NT2/D1 (cell line): ENCODE measurements at regions not wholly inside any gene's neighbourhood (a gene's known extent, or its start where the extent isn't known, plus 50 kb on each side); places are given as distances from the start of the nearest gene placed in this dataset.
A peak's percentile ranks its signal among the peaks of the same experiment; 100 is the strongest.

Experiments used
- DNase-seq: peaks from one replicate; pipeline ENCODE4 v3.0.0-alpha.2; 2011; ENCODE audit warnings: low read depth, low spot score
- H3K27me3 ChIP-seq: 2 replicates; pipeline ENCODE4 v1.6.0; 2011; ENCODE audit warnings: mild to moderate bottlenecking; ENCODE audit not compliant: insufficient read length, insufficient read depth
- H3K36me3 ChIP-seq: 2 replicates; pipeline ENCODE4 v1.6.1; 2011; ENCODE audit warnings: mild to moderate bottlenecking, low read length, mixed read lengths; ENCODE audit not compliant: insufficient read depth, insufficient read length
- H3K4me1 ChIP-seq: 2 replicates; pipeline ENCODE4 v1.5.1; 2011; ENCODE audit not compliant: insufficient read depth, insufficient read length
- H3K4me3 ChIP-seq: 2 replicates; pipeline ENCODE4 v1.5.1; 2011; ENCODE audit warnings: low read depth; ENCODE audit not compliant: insufficient read length
- H3K9ac ChIP-seq: 2 replicates; pipeline ENCODE4 v1.6.0; 2011; ENCODE audit warnings: low read depth; ENCODE audit not compliant: insufficient read length
- H3K9me3 ChIP-seq: 2 replicates; pipeline ENCODE4 v1.5.1; 2011; ENCODE audit warnings: mild to moderate bottlenecking, low read length; ENCODE audit not compliant: insufficient read depth
- SUZ12 ChIP-seq: IDR thresholded peaks from 2 replicates; pipeline ENCODE4 v1.6.1; 2011; ENCODE audit not compliant: insufficient read length, insufficient read depth; ENCODE audit errors: extremely low read depth
- YY1 ChIP-seq: IDR thresholded peaks from 2 replicates; pipeline ENCODE4 v1.6.1; 2011; ENCODE audit not compliant: insufficient read length, insufficient read depth
- ZNF274 ChIP-seq: IDR thresholded peaks from 2 replicates; pipeline ENCODE4 v1.6.1; 2011; ENCODE audit warnings: mild to moderate bottlenecking, low read depth, low read length

DNA sequence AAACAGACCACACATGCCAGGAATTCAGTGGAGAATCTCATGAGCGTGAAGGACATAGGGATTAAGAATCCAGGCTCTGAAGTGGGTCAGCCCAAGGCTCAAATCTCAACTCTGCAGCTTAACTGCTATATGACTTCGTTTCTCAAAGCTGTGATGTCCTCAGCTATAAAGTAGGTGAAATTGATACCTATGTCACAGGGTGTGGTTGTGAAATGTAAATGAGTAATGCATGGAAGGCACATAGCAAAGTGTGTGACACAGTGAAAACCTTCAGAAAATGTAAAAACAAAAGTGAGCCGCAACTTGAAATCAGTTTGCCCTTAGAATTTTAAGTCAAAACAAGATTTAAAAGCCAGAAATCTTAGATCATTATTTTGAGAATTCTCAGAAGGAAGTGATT, 145.7 kb upstream of the PRMT6 start:
- H3K9me3 ChIP-seq = no peaks in the 10 kb centered on the region
- no peaks in the 10 kb centered on the region for H3K36me3 ChIP-seq
- H3K4me3 ChIP-seq = no peak overlapping the region
- H3K4me1 ChIP-seq = no peaks in the 10 kb centered on the region
- H3K27me3 ChIP-seq = no peaks in the 10 kb centered on the region
- TF ChIP-seq SUZ12 = no peak
- TF ChIP-seq YY1 = no peak
- no peak for TF ChIP-seq ZNF274
- DNase-seq = no peak
- no peak overlapping the region for H3K9ac ChIP-seq

- Histone ChIP-seq H3K27me3 (no peaks in the 10 kb centered on the region), H3K4me3 (no peak overlapping the region), H3K9me3 (no peaks in the 10 kb centered on the region), H3K4me1 (no peaks in the 10 kb centered on the region), H3K36me3 (no peaks in the 10 kb centered on the region), H3K9ac (no peak overlapping the region)
- no peak for DNase-seq
- TF ChIP-seq YY1 (no peak), ZNF274 (no peak), SUZ12 (no peak)
These were observed 144.3 kb upstream of the PRMT6 start for GRCh38 chr1:106912131-106912530.

DNA sequence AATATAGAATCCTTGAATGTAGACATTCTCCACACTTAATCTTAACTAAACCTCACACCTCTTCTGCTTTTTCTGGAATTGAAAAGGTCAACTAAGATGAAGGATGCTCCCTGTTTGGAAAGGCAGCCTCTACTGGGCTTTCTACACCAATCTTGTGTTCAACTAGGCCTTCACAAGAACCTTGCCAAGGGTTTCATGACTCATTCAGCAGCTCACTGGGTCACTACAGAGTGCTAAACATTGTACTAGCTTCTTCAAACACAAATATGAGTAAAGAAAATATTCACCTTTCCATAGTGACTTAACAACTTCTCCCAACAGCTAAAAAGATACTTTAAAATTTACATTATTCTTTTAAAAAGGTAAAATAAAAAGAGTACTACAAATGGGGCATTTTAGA, 135.3 kb upstream of the PRMT6 start:
- no peaks in the 10 kb centered on the region for H3K27me3 ChIP-seq
- H3K36me3 ChIP-seq = no peaks in the 10 kb centered on the region
- no peak overlapping the region for H3K4me3 ChIP-seq
- H3K9me3 ChIP-seq = no peaks in the 10 kb centered on the region
- H3K9ac ChIP-seq = no peak overlapping the region
- no peak for DNase-seq
- TF ChIP-seq SUZ12 (no peak), ZNF274 (no peak), YY1 (no peak)
- no peaks in the 10 kb centered on the region for H3K4me1 ChIP-seq

DNA sequence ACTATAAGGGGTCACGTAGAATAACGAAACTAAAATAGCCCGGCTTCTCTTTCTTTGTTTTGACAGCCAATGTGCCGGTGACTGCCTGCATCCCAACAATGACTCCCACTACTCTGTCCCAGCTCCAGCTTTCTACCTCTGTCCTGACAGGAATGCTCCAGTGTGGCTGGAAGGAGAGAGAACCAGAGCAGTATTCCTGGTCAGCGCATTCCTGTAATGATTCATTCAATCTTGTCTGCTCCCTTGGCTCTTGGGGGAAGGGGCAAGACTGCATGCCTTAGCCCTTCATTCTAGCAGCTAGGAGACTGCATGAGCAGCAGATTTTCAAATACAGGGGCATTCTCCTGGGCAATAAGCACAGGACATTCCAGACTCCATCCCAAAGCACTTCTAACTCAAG, 132.1 kb upstream of the PRMT6 start:
- no peak overlapping the region for H3K9ac ChIP-seq
- H3K4me3 ChIP-seq = no peak overlapping the region
- H3K36me3 ChIP-seq = no peaks in the 10 kb centered on the region
- peak; percentile 50 for DNase-seq
- no peaks in the 10 kb centered on the region for H3K4me1 ChIP-seq
- no peak for TF ChIP-seq SUZ12
- TF ChIP-seq ZNF274 = no peak
- TF ChIP-seq YY1 = no peak
- no peaks in the 10 kb centered on the region for H3K27me3 ChIP-seq
- no peaks in the 10 kb centered on the region for H3K9me3 ChIP-seq

GRCh38 chr1:106925750-106926149, 130.7 kb upstream of the PRMT6 start:
- DNase-seq = no peak
- H3K36me3 ChIP-seq = no peaks in the 10 kb centered on the region
- H3K9me3 ChIP-seq = no peaks in the 10 kb centered on the region
- no peak overlapping the region for H3K9ac ChIP-seq
- no peak for TF ChIP-seq ZNF274
- TF ChIP-seq YY1 = no peak
- TF ChIP-seq SUZ12 = no peak
- H3K4me1 ChIP-seq = no peaks in the 10 kb centered on the region
- H3K4me3 ChIP-seq = no peak overlapping the region
- H3K27me3 ChIP-seq = no peaks in the 10 kb centered on the region

DNA sequence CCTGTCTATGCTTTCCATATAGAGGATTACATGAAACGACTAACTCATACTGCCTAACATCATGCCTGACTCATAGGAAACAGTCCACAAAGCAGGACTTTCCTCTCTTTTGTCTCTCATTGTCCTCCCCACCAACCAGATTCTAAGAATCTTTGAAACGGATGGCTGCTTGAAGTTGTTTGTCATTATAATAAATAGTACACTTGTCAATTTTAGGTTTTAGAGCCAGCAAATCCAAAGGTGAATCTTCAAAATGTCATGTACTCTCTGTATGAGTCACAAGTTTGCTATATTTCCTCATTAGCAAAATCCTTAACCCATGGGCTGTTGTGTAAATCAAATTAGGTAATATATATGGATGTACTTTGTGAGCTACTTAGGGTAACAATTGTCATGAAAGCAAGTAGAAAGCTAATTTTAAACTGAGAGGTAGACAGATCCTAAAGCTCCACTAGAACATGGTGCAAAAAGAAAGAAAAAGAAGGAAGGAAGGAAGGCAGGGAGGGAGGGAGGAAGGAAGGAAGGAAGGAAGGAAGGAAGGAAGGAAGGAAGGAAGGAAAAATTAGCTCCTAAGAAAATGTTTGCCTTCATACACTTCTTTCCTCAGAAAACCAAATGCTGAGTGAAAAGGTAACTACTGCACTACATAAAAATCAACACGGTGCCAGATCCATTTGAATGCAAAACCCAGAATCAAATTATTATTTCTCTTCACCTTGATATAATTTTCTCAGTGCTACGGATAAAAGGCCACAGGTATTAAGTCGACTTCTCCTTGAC, 129.5 kb upstream of the PRMT6 start:
- TF ChIP-seq SUZ12 (no peak), YY1 (no peak), ZNF274 (no peak)
- Histone ChIP-seq H3K9ac (no peak overlapping the region), H3K4me3 (no peak overlapping the region), H3K9me3 (no peaks in the 10 kb centered on the region), H3K4me1 (no peaks in the 10 kb centered on the region), H3K36me3 (no peaks in the 10 kb centered on the region), H3K27me3 (no peaks in the 10 kb centered on the region)
- no peak for DNase-seq

DNA sequence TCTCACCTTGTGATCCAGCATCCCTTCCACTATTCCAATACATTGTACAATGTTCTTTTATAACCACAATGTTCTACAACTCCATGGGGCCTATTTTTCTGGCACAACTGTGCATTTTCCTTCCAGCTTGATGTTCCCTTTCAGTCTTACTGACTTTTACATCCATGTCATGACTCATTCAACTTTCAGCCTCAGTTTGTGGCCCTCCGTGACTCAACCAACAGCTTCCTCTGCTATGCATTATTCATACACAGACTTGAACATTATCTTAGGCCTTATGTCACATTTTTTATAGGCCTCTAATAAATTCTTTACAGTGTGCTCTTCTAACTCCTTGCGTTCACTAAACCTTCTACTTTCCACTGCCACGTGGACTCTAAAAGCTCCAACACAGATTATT, 119.4 kb upstream of the PRMT6 start:
- TF ChIP-seq YY1 = no peak
- H3K4me1 ChIP-seq = no peaks in the 10 kb centered on the region
- no peak overlapping the region for H3K4me3 ChIP-seq
- no peak for DNase-seq
- H3K9me3 ChIP-seq = no peaks in the 10 kb centered on the region
- H3K27me3 ChIP-seq = no peaks in the 10 kb centered on the region
- no peak overlapping the region for H3K9ac ChIP-seq
- no peaks in the 10 kb centered on the region for H3K36me3 ChIP-seq

- DNase-seq = no peak
- no peak for TF ChIP-seq ZNF274
- no peak for TF ChIP-seq YY1
- no peak for TF ChIP-seq SUZ12
- Histone ChIP-seq H3K9ac (no peak overlapping the region), H3K27me3 (no peaks in the 10 kb centered on the region), H3K4me3 (no peak overlapping the region), H3K36me3 (no peaks in the 10 kb centered on the region), H3K9me3 (no peaks in the 10 kb centered on the region), H3K4me1 (no peaks in the 10 kb centered on the region)
These were observed 111.8 kb upstream of the PRMT6 start for GRCh38 chr1:106944721-106945120.
